Lower leg skin (tissue), 3 donors: ENCODE measurements at regions not wholly inside any gene's neighbourhood (a gene's known extent, or its start where the extent isn't known, plus 50 kb on each side); places are given as distances from the start of the nearest gene placed in this dataset.

ENCODE experiments used
- POLR2A ChIP-seq, 2 donors: fragments of 450-650 bp; IDR thresholded peaks; one replicate each; pipeline ENCODE4 v1.6.1; 2016 to 2017; ENCODE audit warnings: antibody characterized with exemption in 2 of 2, mild to moderate bottlenecking in 1 of 2, moderate library complexity in 1 of 2
- TF ChIP-seq, protein P1 (sequence below), 3 donors: fragments of 450-650 bp; IDR thresholded peaks; one replicate each; pipeline ENCODE4 v1.5.1; 2016; ENCODE audit warnings: antibody characterized with exemption in 3 of 3, mild to moderate bottlenecking in 3 of 3, moderate library complexity in 2 of 3

- TF ChIP-seq, protein P1, sequence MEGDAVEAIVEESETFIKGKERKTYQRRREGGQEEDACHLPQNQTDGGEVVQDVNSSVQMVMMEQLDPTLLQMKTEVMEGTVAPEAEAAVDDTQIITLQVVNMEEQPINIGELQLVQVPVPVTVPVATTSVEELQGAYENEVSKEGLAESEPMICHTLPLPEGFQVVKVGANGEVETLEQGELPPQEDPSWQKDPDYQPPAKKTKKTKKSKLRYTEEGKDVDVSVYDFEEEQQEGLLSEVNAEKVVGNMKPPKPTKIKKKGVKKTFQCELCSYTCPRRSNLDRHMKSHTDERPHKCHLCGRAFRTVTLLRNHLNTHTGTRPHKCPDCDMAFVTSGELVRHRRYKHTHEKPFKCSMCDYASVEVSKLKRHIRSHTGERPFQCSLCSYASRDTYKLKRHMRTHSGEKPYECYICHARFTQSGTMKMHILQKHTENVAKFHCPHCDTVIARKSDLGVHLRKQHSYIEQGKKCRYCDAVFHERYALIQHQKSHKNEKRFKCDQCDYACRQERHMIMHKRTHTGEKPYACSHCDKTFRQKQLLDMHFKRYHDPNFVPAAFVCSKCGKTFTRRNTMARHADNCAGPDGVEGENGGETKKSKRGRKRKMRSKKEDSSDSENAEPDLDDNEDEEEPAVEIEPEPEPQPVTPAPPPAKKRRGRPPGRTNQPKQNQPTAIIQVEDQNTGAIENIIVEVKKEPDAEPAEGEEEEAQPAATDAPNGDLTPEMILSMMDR (IDR thresholded peaks at IDR 0.05) = no peak
- no peak for TF ChIP-seq POLR2A (IDR thresholded peaks at IDR 0.05)
Observed at GRCh38 chr5:104001136-104001535, 438.5 kb upstream of the NUDT12 start.
